ENCODE measurements at regions not wholly inside any gene's neighbourhood (a gene's known extent, or its start where the extent isn't known, plus 50 kb on each side); places are given as distances from the start of the nearest gene placed in this dataset.

- no peak overlapping the region for H3K4me3 ChIP-seq (ENCODE audit: low read depth, low read length)
- TF ChIP-seq CTCF (IDR thresholded peaks at IDR 0.05; ENCODE audit: insufficient read depth, low read length), result no peak
- DNase-seq (ENCODE audit: low read depth), result no peak
These were observed 52.5 kb upstream of the C9orf72 start for GRCh38 chr9:27625751-27626150.

GRCh38 chr9:27626244-27627187 lies 53.2 kb upstream of the C9orf72 start:
- TF ChIP-seq CTCF (IDR thresholded peaks at IDR 0.05; ENCODE audit: insufficient read depth, low read length), result no peak
- no peak for DNase-seq (ENCODE audit: low read depth)
- H3K4me3 ChIP-seq (ENCODE audit: low read depth, low read length), result no peak overlapping the region

GRCh38 chr9:27627188-27627564 lies 53.9 kb upstream of the C9orf72 start:
- TF ChIP-seq CTCF (IDR thresholded peaks at IDR 0.05; ENCODE audit: insufficient read depth, low read length), result no peak
- no peak for DNase-seq (ENCODE audit: low read depth)
- H3K4me3 ChIP-seq (ENCODE audit: low read depth, low read length), result no peak overlapping the region

GRCh38 chr9:27628311-27628710 lies 55.0 kb upstream of the C9orf72 start:
- no peak for DNase-seq (ENCODE audit: low read depth)
- no peak overlapping the region for H3K4me3 ChIP-seq (ENCODE audit: low read depth, low read length)
- TF ChIP-seq CTCF (IDR thresholded peaks at IDR 0.05; ENCODE audit: insufficient read depth, low read length), result no peak

GRCh38 chr9:27629425-27629824 lies 56.1 kb upstream of the C9orf72 start:
- no peak overlapping the region for H3K4me3 ChIP-seq (ENCODE audit: low read depth, low read length)
- TF ChIP-seq CTCF (IDR thresholded peaks at IDR 0.05; ENCODE audit: insufficient read depth, low read length), result no peak
- no peak for DNase-seq (ENCODE audit: low read depth)

- no peak for DNase-seq (ENCODE audit: low read depth)
- no peak overlapping the region for H3K4me3 ChIP-seq (ENCODE audit: low read depth, low read length)
- no peak for TF ChIP-seq CTCF (IDR thresholded peaks at IDR 0.05; ENCODE audit: insufficient read depth, low read length)
These were observed 59.0 kb upstream of the C9orf72 start for GRCh38 chr9:27632254-27632653.
